Activated CD4-positive, alpha-beta T cell treated with anti-CD3 and anti-CD28 coated beads for 36 hours (primary cell): ENCODE measurements at regions not wholly inside any gene's neighbourhood (a gene's known extent, or its start where the extent isn't known, plus 50 kb on each side); places are given as distances from the start of the nearest gene placed in this dataset.

Experiments used
- ATAC-seq: fragments of 200-7000 bp; cut with Tn5 transposase; one replicate; pipeline ENCODE4 v1.10.0; 2021; ENCODE audit warnings: mild to moderate bottlenecking, moderate library complexity
- CTCF ChIA-PET: fragments of 350-600 bp; sonication (Branson Sonifier 250); formaldehyde crosslinking; loops from one replicate; lab custom pipeline; 2021; ENCODE audit warnings: antibody characterized with exemption; lab: Charles Lee
- POLR2A ChIA-PET: fragments of 350-600 bp; sonication (Branson Sonifier 250); formaldehyde crosslinking; loops from one replicate; lab custom pipeline; 2021; ENCODE audit warnings: antibody characterized with exemption, inconsistent platforms; lab: Charles Lee
- DNase-seq: peaks from one replicate; pipeline ENCODE4 v3.0.0-alpha.2; 2020
- H3K27ac Mint-ChIP-seq: one replicate; pipeline ENCODE4 v1.8.0; 2021; ENCODE audit warnings: mixed read lengths
- H3K27me3 Mint-ChIP-seq: one replicate; pipeline ENCODE4 v1.8.0; 2021; ENCODE audit warnings: mixed read lengths
- H3K36me3 Mint-ChIP-seq: one replicate; pipeline ENCODE4 v1.8.0; 2021; ENCODE audit warnings: low read depth, mixed read lengths
- H3K4me1 Mint-ChIP-seq: one replicate; pipeline ENCODE4 v1.8.0; 2021; ENCODE audit warnings: mixed read lengths
- H3K4me3 Mint-ChIP-seq: one replicate; pipeline ENCODE4 v1.8.0; 2021; ENCODE audit warnings: mild to moderate bottlenecking, moderate library complexity, mixed read lengths
- H3K9me3 Mint-ChIP-seq: one replicate; pipeline ENCODE4 v1.8.0; 2021; ENCODE audit warnings: low read depth, mixed read lengths
- intact Hi-C, 2 experiments: fragments of 100-400 bp; cut with DNase I in 1 of 2; cut with micrococcal nuclease in 1 of 2; formaldehyde crosslinking; loops; one replicate each; pipeline versions ENCODE4 v1.14.2 to v1.15.1; 2022 to 2024; cut with DNase I, micrococcal nuclease

DNA sequence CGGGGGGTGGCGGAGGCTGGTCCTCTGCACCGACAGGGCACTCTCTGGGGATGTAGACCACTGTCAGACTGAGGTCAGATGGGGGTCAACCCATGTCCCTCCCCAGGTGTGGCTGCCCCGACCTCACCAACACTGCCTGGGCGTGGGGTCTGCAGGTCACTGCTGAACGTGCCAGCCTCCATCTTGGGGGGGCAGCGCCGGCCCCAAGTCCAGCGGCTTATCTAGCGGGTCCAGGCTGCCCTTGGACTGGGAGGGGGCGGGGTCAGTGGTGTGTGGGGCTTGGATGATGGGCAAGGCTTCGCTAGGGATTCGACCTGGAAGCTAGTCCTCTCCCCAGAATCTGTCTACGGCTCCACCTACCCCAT is 178.2 kb downstream of the IGLL1 start:
- H3K27me3 Mint-ChIP-seq, result no peaks in the 10 kb centered on the region
- intact Hi-C loops, result loop anchor here (1.0 to 5.0 kb wide), 2 partner anchors 135 to 137 kb away; no protein-coding TSS in a partner anchor
- no peaks in the 10 kb centered on the region for H3K4me1 Mint-ChIP-seq
- no peaks in the 10 kb centered on the region for H3K36me3 Mint-ChIP-seq
- no peak overlapping the region for H3K4me3 Mint-ChIP-seq
- CTCF ChIA-PET, result no interaction called here
- ATAC-seq (no peak), DNase-seq (no peak)
- POLR2A ChIA-PET, result no interaction called here
- H3K27ac Mint-ChIP-seq, result no peak overlapping the region
- H3K9me3 Mint-ChIP-seq, result no peaks in the 10 kb centered on the region

- Mint-ChIP-seq H3K4me1 (no peaks in the 10 kb centered on the region), H3K4me3 (no peak overlapping the region), H3K36me3 (no peaks in the 10 kb centered on the region), H3K27me3 (no peaks in the 10 kb centered on the region), H3K9me3 (no peaks in the 10 kb centered on the region), H3K27ac (no peak overlapping the region)
- DNase-seq (no peak), ATAC-seq (no peak)
- CTCF ChIA-PET, result no interaction called here
- POLR2A ChIA-PET, result no interaction called here
- intact Hi-C loops, result loop anchor here in 1 of 2 experiments (5.0 kb wide), 1 partner anchor 136 kb away; no protein-coding TSS in a partner anchor
Measured at GRCh38 chr22:23401111-23401909, 178.8 kb downstream of the IGLL1 start.

DNA sequence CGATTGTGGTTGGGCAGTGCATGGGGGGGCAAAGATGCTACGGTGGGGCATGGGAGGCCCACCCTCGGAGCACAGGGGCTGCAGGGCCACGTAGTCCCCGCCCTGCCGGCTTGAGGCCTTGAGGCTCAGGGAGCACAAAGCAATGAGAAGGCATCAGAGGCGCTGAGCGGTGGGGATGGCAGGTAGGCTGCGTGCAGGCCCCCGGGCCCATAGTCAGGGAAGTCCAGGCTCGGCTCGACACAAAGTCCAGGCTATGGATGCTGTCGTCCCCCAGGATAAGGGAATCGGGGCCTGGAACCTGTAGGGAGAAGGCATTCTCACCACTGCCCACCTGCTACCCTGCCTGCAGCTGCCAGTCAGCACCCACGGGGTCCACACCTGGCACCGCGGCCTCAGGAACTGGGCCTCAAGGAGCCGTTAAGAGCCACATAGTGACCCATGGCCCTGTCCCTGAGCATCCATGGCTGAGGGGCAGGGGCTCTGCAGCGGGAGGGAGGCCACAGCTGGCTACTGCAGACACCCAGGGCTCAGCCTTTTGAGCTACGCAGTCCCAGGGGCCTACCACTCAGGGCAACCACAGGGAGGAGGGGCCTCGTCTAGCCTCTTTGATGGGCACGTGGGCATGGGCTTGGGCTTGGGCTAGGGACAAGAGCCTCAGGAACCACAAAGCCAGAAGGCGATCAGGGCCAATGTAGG is 179.7 kb downstream of the IGLL1 start:
- H3K27ac Mint-ChIP-seq, result no peak overlapping the region
- ChIA-PET CTCF (no interaction called here), POLR2A (no interaction called here)
- ATAC-seq, result no peak
- no peaks in the 10 kb centered on the region for H3K4me1 Mint-ChIP-seq
- no peaks in the 10 kb centered on the region for H3K36me3 Mint-ChIP-seq
- intact Hi-C loops, result loop anchor here in 1 of 2 experiments (5.0 kb wide), 1 partner anchor 137 kb away; no protein-coding TSS in a partner anchor
- no peak for DNase-seq
- H3K9me3 Mint-ChIP-seq, result no peaks in the 10 kb centered on the region
- H3K4me3 Mint-ChIP-seq, result no peak overlapping the region
- H3K27me3 Mint-ChIP-seq, result no peaks in the 10 kb centered on the region

- POLR2A ChIA-PET, result no interaction called here
- Mint-ChIP-seq H3K27ac (no peak overlapping the region), H3K4me3 (no peak overlapping the region), H3K4me1 (no peaks in the 10 kb centered on the region), H3K27me3 (no peaks in the 10 kb centered on the region), H3K9me3 (no peaks in the 10 kb centered on the region), H3K36me3 (no peaks in the 10 kb centered on the region)
- intact Hi-C loops, result loop anchor here in 1 of 2 experiments (5.0 kb wide), 1 partner anchor 138 kb away; no protein-coding TSS in a partner anchor
- DNase-seq (no peak), ATAC-seq (no peak)
- CTCF ChIA-PET, result no interaction called here
Measured at GRCh38 chr22:23399367-23400285, 180.5 kb downstream of the IGLL1 start.

GRCh38 chr22:23398701-23399366 is 181.3 kb downstream of the IGLL1 start:
- Mint-ChIP-seq H3K36me3 (no peaks in the 10 kb centered on the region), H3K27me3 (no peaks in the 10 kb centered on the region), H3K9me3 (no peaks in the 10 kb centered on the region), H3K4me1 (no peaks in the 10 kb centered on the region), H3K4me3 (no peak overlapping the region), H3K27ac (no peak overlapping the region)
- intact Hi-C loops, result no loop called here
- DNase-seq (no peak), ATAC-seq (no peak)
- POLR2A ChIA-PET, result no interaction called here
- CTCF ChIA-PET, result no interaction called here

DNA sequence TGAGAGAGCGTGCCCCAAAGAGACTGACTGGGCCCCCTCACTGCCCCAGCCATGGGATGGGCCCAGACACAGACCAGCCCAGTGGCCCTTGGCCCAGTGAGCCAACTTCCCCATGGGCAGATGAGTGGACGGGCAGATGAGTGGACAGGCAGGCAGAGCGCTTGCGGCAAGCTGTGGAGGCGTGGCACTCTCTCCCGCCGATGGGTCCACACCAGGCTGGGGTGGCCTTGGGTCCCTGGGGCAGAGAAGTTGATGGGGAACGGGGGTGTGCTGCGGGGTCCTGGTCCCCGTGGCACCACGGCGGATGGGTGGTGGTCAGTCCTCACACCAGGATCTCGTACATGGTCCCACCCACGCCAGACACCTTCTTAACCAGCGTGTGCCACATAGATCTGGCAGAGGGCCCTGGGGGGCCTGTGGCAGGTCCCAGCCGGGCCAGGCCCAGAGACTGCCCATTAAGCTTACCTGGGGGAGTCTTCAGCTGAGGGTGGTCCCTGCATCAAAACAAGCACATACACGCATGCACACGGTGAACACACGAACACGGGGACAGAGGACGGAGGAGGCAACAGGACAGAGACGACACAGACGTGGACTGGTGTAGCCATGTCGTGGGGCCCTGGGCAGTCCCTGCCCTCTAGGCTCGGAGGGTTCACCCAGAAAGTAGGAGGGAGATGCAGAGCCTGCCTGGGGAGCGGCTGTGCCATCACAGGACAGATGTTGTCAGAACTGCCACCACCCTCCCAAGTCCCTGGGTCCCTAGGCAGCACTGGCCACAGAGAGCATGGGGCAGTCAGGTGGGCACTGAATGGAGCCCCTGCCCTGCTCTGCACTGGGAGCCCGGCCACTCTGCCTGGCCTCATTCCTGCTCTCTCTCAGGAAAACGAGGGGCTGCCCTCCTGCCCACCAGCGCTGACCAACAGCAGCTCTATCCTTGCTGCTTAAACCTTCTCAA is 182.2 kb downstream of the IGLL1 start:
- intact Hi-C loops, result no loop called here
- Mint-ChIP-seq H3K27ac (no peak overlapping the region), H3K36me3 (no peaks in the 10 kb centered on the region), H3K4me1 (no peaks in the 10 kb centered on the region), H3K9me3 (no peaks in the 10 kb centered on the region), H3K27me3 (no peaks in the 10 kb centered on the region), H3K4me3 (no peak overlapping the region)
- CTCF ChIA-PET, result interaction anchor here (0.7 kb wide), 1 partner anchor 14 kb away, joined by 3 read pairs; no protein-coding TSS in a partner anchor
- ATAC-seq (no peak), DNase-seq (no peak)
- POLR2A ChIA-PET, result no interaction called here

GRCh38 chr22:23397008-23397612 is 183.0 kb downstream of the IGLL1 start:
- no peak for DNase-seq
- Mint-ChIP-seq H3K27ac (no peak overlapping the region), H3K27me3 (no peaks in the 10 kb centered on the region), H3K9me3 (no peaks in the 10 kb centered on the region), H3K4me3 (no peak overlapping the region), H3K4me1 (no peaks in the 10 kb centered on the region), H3K36me3 (no peaks in the 10 kb centered on the region)
- ChIA-PET CTCF (interaction anchor here (0.7 kb wide), 1 partner anchor 15 kb away, joined by 3 read pairs; no protein-coding TSS in a partner anchor), POLR2A (no interaction called here)
- intact Hi-C loops, result no loop called here
- ATAC-seq, result no peak

GRCh38 chr22:23396362-23397007 is 183.6 kb downstream of the IGLL1 start:
- DNase-seq (no peak), ATAC-seq (no peak)
- H3K4me3 Mint-ChIP-seq, result no peak overlapping the region
- POLR2A ChIA-PET, result no interaction called here
- H3K4me1 Mint-ChIP-seq, result no peaks in the 10 kb centered on the region
- H3K9me3 Mint-ChIP-seq, result no peaks in the 10 kb centered on the region
- intact Hi-C loops, result no loop called here
- no peak overlapping the region for H3K27ac Mint-ChIP-seq
- CTCF ChIA-PET, result interaction anchor here (0.8 kb wide), 1 partner anchor 10 kb away, joined by 3 read pairs; no protein-coding TSS in a partner anchor
- H3K36me3 Mint-ChIP-seq, result no peaks in the 10 kb centered on the region
- no peaks in the 10 kb centered on the region for H3K27me3 Mint-ChIP-seq

GRCh38 chr22:23395530-23396361 is 184.3 kb downstream of the IGLL1 start:
- no peak overlapping the region for H3K27ac Mint-ChIP-seq
- ChIA-PET CTCF (interaction anchor here (0.8 kb wide), 1 partner anchor 10 kb away, joined by 3 read pairs; no protein-coding TSS in a partner anchor), POLR2A (no interaction called here)
- H3K36me3 Mint-ChIP-seq, result no peaks in the 10 kb centered on the region
- no peaks in the 10 kb centered on the region for H3K27me3 Mint-ChIP-seq
- intact Hi-C loops, result no loop called here
- DNase-seq, result no peak
- no peaks in the 10 kb centered on the region for H3K9me3 Mint-ChIP-seq
- no peaks in the 10 kb centered on the region for H3K4me1 Mint-ChIP-seq
- no peak for ATAC-seq
- H3K4me3 Mint-ChIP-seq, result no peak overlapping the region
